H9 (cell line): ENCODE measurements at regions not wholly inside any gene's neighbourhood (a gene's known extent, or its start where the extent isn't known, plus 50 kb on each side); places are given as distances from the start of the nearest gene placed in this dataset.

Experiments
- DNase-seq: peaks from one replicate; pipeline ENCODE4 v3.0.0-alpha.2; 2017
- H2AFZ ChIP-seq: one replicate; pipeline ENCODE4 v1.6.1; 2013; ENCODE audit warnings: mild to moderate bottlenecking, low read length, control low read depth, moderate library complexity
- H2AK5ac ChIP-seq: 2 replicates; pipeline ENCODE4 v1.6.1; 2013; ENCODE audit warnings: low read length, control low read depth, mixed read lengths; ENCODE audit not compliant: insufficient read length
- H2BK120ac ChIP-seq: one replicate; pipeline ENCODE4 v1.6.1; 2013; ENCODE audit warnings: low read depth, mild to moderate bottlenecking, low read length, control low read depth, inconsistent platforms; ENCODE audit not compliant: poor library complexity, severe bottlenecking
- H2BK12ac ChIP-seq: 2 replicates; pipeline ENCODE4 v1.6.1; 2013; ENCODE audit warnings: low read length, control low read depth, mixed read lengths, low read depth; ENCODE audit not compliant: insufficient read length
- H2BK15ac ChIP-seq: 2 replicates; pipeline ENCODE4 v1.6.1; 2013; ENCODE audit warnings: low read depth, low read length, control low read depth
- H2BK20ac ChIP-seq: one replicate; pipeline ENCODE4 v1.6.1; 2013; ENCODE audit warnings: low read depth, mild to moderate bottlenecking, low read length, control low read depth, inconsistent platforms; ENCODE audit not compliant: poor library complexity, severe bottlenecking
- H2BK5ac ChIP-seq: 2 replicates; pipeline ENCODE4 v1.6.1; 2013; ENCODE audit warnings: low read length, control low read depth, mixed read lengths; ENCODE audit not compliant: insufficient read length
- H3K14ac ChIP-seq: 2 replicates; pipeline ENCODE4 v1.6.1; 2013; ENCODE audit warnings: low read length, control low read depth; ENCODE audit not compliant: insufficient read depth
- H3K18ac ChIP-seq: 2 replicates; pipeline ENCODE4 v1.6.1; 2013; ENCODE audit warnings: low read depth, mild to moderate bottlenecking, mixed read lengths, low read length, control low read depth; ENCODE audit not compliant: insufficient read length
- H3K23ac ChIP-seq: 2 replicates; pipeline ENCODE4 v1.6.1; 2013; ENCODE audit warnings: low read length, control low read depth, mixed read lengths, low read depth; ENCODE audit not compliant: insufficient read length
- H3K23me2 ChIP-seq: 2 replicates; pipeline ENCODE4 v1.6.1; 2013; ENCODE audit warnings: low read depth, mild to moderate bottlenecking, mixed read lengths, low read length, control low read depth; ENCODE audit not compliant: insufficient read length, poor library complexity, severe bottlenecking
- H3K27ac ChIP-seq: 2 replicates; pipeline ENCODE4 v1.5.1; 2013; ENCODE audit warnings: low read length, control low read depth, mixed read lengths, low read depth; ENCODE audit not compliant: insufficient read length
- H3K27me3 ChIP-seq: 2 replicates; pipeline ENCODE4 v1.6.1; 2013; ENCODE audit warnings: low read length, control low read depth, inconsistent platforms; ENCODE audit not compliant: insufficient read depth
- H3K4ac ChIP-seq: 2 replicates; pipeline ENCODE4 v1.6.1; 2013; ENCODE audit warnings: low read depth, mild to moderate bottlenecking, control low read depth, inconsistent platforms, low read length, moderate library complexity
- H3K4me1 ChIP-seq: 2 replicates; pipeline ENCODE4 v1.6.1; 2013; ENCODE audit warnings: low read length, control low read depth, inconsistent platforms; ENCODE audit not compliant: insufficient read depth
- H3K4me2 ChIP-seq: 2 replicates; pipeline ENCODE4 v1.6.1; 2013; ENCODE audit warnings: low read length, control low read depth, mixed read lengths; ENCODE audit not compliant: insufficient read length, insufficient read depth
- H3K56ac ChIP-seq: 2 replicates; pipeline ENCODE4 v1.6.1; 2013; ENCODE audit warnings: low read depth, mild to moderate bottlenecking, mixed read lengths, low read length, control low read depth; ENCODE audit not compliant: insufficient read length
- H3K79me1 ChIP-seq: 2 replicates; pipeline ENCODE4 v1.6.1; 2013; ENCODE audit warnings: low read depth, mild to moderate bottlenecking, moderate library complexity, low read length, control low read depth, inconsistent platforms; ENCODE audit not compliant: insufficient read depth, poor library complexity, severe bottlenecking
- H3K79me2 ChIP-seq: 2 replicates; pipeline ENCODE4 v1.6.1; 2013; ENCODE audit warnings: low read length, control low read depth, inconsistent platforms; ENCODE audit not compliant: insufficient read depth
- H3K9ac ChIP-seq: 2 replicates; pipeline ENCODE4 v1.6.1; 2013; ENCODE audit warnings: low read length, control low read depth, mixed read lengths; ENCODE audit not compliant: insufficient read length; ENCODE audit errors: extremely low read depth
- H3K9me3 ChIP-seq: one replicate; pipeline ENCODE4 v1.6.1; 2013; ENCODE audit warnings: low read depth, low read length, inconsistent platforms; ENCODE audit not compliant: control insufficient read depth
- H3T11ph ChIP-seq: one replicate; pipeline ENCODE4 v1.6.1; 2013; ENCODE audit warnings: mild to moderate bottlenecking, low read length, control low read depth, inconsistent platforms
- H4K20me1 ChIP-seq: one replicate; pipeline ENCODE4 v1.6.1; 2013; ENCODE audit not compliant: control insufficient read depth, insufficient read length, insufficient read depth
- H4K5ac ChIP-seq: 2 replicates; pipeline ENCODE4 v1.6.1; 2013; ENCODE audit warnings: low read depth, mild to moderate bottlenecking, mixed read lengths, low read length, control low read depth; ENCODE audit not compliant: insufficient read length
- H4K8ac ChIP-seq: replicated peaks from 2 replicates; pipeline ENCODE4 v1.6.1; 2013; ENCODE audit warnings: low read length, control low read depth, mixed read lengths, low read depth; ENCODE audit not compliant: insufficient read length
- H4K91ac ChIP-seq: 2 replicates; pipeline ENCODE4 v1.6.1; 2013; ENCODE audit warnings: low read depth, mild to moderate bottlenecking, moderate library complexity, mixed read lengths, low read length, control low read depth; ENCODE audit not compliant: insufficient read length
- H3K27ac Mint-ChIP-seq, 3 experiments: 2 replicates in 2 of 3; 3 replicates in 1 of 3; pipeline ENCODE4 v1.8.0; 2020 to 2021; ENCODE audit warnings: mixed read lengths in 3 of 3, mild to moderate bottlenecking in 1 of 3, moderate library complexity in 1 of 3
- H3K27me3 Mint-ChIP-seq: 2 replicates; pipeline ENCODE4 v1.8.0; 2021; ENCODE audit warnings: low read depth, mild to moderate bottlenecking, moderate library complexity, mixed read lengths
- H3K36me3 Mint-ChIP-seq, 3 experiments: 2 replicates in 2 of 3; 3 replicates in 1 of 3; pipeline ENCODE4 v1.8.0; 2020 to 2021; ENCODE audit warnings: low read depth in 3 of 3, mixed read lengths in 3 of 3; ENCODE audit not compliant: insufficient read depth in 1 of 3
- H3K4me1 Mint-ChIP-seq, 2 experiments: 2 replicates each; pipeline ENCODE4 v1.8.0; 2020; ENCODE audit warnings: mixed read lengths in 2 of 2
- H3K4me3 Mint-ChIP-seq, 2 experiments: 2 replicates in 1 of 2; 3 replicates in 1 of 2; pipeline ENCODE4 v1.8.0; 2020 to 2021; ENCODE audit warnings: mild to moderate bottlenecking in 2 of 2, mixed read lengths in 2 of 2, moderate library complexity in 1 of 2
- H3K9me3 Mint-ChIP-seq, 2 experiments: 2 replicates in 1 of 2; 3 replicates in 1 of 2; pipeline ENCODE4 v1.8.0; 2020; ENCODE audit warnings: mild to moderate bottlenecking in 2 of 2, mixed read lengths in 2 of 2, moderate library complexity in 1 of 2
- whole genome bisulfite sequencing: extraction: QIAGEN DNeasy Blood & Tissue Kit; methylation state at CpG from one replicate; pipeline ENCODE4 v1.1.7; 2013; ENCODE audit warnings: missing lambda C conversion rate, low lambda C conversion rate, mixed read lengths; ENCODE audit not compliant: insufficient read length; ENCODE audit errors: extremely low coverage; 5-methylcytosine and 5-hydroxymethylcytosine counted together
- TF ChIP-seq, protein P1 (sequence below): fragments of 200-600 bp; sonication (generic); conservative IDR thresholded peaks from 3 replicates; pipeline ENCODE4 v1.8.0; 2021; ENCODE audit warnings: antibody characterized with exemption, mild to moderate bottlenecking

DNA sequence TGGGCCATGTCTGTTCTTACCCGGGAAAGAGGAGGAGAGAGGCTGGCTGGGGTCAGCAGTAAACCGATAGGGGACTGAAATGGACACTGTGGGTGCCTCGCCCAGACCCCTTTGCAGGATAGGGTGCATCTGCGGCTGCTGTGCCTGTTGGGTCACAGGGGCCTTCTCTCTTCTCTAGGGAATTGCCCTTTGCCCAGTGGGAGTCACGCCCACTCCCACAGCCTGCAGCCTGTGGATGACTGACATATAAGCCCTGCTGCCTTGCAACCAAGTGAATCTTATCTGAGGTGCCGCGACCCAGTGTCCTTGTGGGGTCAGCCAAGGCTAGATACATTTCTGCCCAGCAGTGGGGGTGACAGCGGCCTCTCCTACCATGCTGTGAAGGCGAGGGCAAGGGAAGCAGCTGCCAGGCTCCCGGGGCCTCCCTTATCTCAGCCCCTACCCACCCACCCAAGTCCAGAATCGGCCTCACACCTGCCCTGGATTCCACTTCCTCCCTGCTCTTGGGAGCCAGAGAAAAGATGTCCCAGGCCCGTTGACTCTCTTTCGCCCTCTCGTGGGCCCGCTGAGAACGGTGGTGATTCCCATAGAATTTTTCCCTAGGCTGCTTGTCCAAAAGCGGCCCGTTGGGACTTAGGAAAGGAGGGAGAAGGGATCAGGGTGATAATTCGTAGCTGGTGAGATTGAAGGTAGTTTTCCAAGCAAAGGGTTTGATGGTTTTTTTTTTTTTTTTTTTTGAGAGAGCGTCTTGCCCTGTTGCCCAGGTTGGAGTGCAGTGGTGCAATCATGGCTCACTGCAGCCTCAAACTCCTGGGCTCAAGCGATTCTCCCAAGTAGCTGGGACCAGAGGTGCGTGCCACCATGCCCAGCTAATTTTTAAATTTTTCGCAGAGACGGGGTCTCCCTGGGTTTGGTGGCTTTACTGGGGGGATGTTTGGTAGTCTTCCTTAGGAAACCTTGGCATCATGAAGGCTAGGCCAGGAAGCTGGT, 56.8 kb upstream of the SMOX start:
- H3K27ac Mint-ChIP-seq, result no peak overlapping the region
- H2BK120ac ChIP-seq, result no peak overlapping the region
- no CpG with 5 or more reads among the region's 24 CpGs for WGBS
- no peak overlapping the region for H2AFZ ChIP-seq
- H3K4me1 ChIP-seq, result no peaks in the 10 kb centered on the region
- no peak overlapping the region for H2BK20ac ChIP-seq
- TF ChIP-seq, protein P1, sequence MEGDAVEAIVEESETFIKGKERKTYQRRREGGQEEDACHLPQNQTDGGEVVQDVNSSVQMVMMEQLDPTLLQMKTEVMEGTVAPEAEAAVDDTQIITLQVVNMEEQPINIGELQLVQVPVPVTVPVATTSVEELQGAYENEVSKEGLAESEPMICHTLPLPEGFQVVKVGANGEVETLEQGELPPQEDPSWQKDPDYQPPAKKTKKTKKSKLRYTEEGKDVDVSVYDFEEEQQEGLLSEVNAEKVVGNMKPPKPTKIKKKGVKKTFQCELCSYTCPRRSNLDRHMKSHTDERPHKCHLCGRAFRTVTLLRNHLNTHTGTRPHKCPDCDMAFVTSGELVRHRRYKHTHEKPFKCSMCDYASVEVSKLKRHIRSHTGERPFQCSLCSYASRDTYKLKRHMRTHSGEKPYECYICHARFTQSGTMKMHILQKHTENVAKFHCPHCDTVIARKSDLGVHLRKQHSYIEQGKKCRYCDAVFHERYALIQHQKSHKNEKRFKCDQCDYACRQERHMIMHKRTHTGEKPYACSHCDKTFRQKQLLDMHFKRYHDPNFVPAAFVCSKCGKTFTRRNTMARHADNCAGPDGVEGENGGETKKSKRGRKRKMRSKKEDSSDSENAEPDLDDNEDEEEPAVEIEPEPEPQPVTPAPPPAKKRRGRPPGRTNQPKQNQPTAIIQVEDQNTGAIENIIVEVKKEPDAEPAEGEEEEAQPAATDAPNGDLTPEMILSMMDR, result peak; percentile 80
- H3K23ac ChIP-seq, result no peak overlapping the region
- H3K9me3 Mint-ChIP-seq, result peaks cover 8 to 12% of the 10 kb centered on the region in 2 experiments
- no peak overlapping the region for H2BK15ac ChIP-seq
- H3K9me3 ChIP-seq, result no peaks in the 10 kb centered on the region
- no peak overlapping the region for H4K91ac ChIP-seq
- H3K27me3 ChIP-seq, result no peaks in the 10 kb centered on the region
- no peak overlapping the region for H3K4me2 ChIP-seq
- peaks cover 0 to 4% of the 10 kb centered on the region in 2 experiments; a peak in 2 of 4 replicates for H3K4me1 Mint-ChIP-seq
- H3K56ac ChIP-seq, result no peak overlapping the region
- no peak overlapping the region for H3K4ac ChIP-seq
- no peaks in the 10 kb centered on the region for H3K79me1 ChIP-seq
- no peak overlapping the region for H3K18ac ChIP-seq
- H4K5ac ChIP-seq, result no peak overlapping the region
- no peak overlapping the region for H3K14ac ChIP-seq
- H3K27me3 Mint-ChIP-seq, result peaks cover 10% of the 10 kb centered on the region
- H2BK12ac ChIP-seq, result no peak overlapping the region
- H4K8ac ChIP-seq, result no peak overlapping the region
- H3K79me2 ChIP-seq, result no peaks in the 10 kb centered on the region
- H3K27ac ChIP-seq, result no peak overlapping the region
- peaks cover 0 to 6% (median 5%) of the 10 kb centered on the region in 3 experiments; a peak in 3 of 7 replicates for H3K36me3 Mint-ChIP-seq
- no peaks in the 10 kb centered on the region for H4K20me1 ChIP-seq
- H2BK5ac ChIP-seq, result no peak overlapping the region
- H3K9ac ChIP-seq, result no peak overlapping the region
- H3K4me3 Mint-ChIP-seq, result no peak overlapping the region
- peak; percentile 83 for DNase-seq
- no peak overlapping the region for H3T11ph ChIP-seq
- no peak overlapping the region for H2AK5ac ChIP-seq
- no peaks in the 10 kb centered on the region for H3K23me2 ChIP-seq
